ENCODE measurements at regions not wholly inside any gene's neighbourhood (a gene's known extent, or its start where the extent isn't known, plus 50 kb on each side); places are given as distances from the start of the nearest gene placed in this dataset.
"Not testable (repeated sequence)": the region's sequence is repeated elsewhere in the genome, so short reads cannot be mapped to it uniquely, and the experiment has no call there.

GRCh38 chr16:88145824-88146405 lies 194.7 kb downstream of the BANP start:
- DNase-seq (ENCODE audit: low read depth in 4 of 4, low spot score in 1 of 4): not testable (repeated sequence)

DNA sequence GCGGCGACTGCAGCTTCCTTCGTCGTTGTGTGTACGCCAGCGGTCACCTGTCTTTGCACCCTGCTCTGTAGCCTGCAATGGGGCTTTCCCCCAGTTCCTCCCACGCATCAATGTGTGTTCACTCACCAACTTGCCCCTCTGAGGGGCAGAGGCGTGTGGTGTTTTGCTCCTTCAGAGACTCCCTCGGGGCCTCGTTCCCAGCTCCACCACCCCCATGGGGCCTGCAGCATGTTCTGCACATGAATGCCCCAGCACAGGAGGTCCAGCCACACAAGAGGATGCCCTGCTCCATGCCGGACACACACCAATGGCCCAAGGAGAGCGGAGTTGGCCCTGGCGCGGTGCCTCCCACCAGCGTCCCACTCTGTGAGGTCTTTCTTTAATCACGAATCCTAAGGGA lies 196.8 kb downstream of the BANP start:
- DNase-seq (ENCODE audit: low read depth in 4 of 4, low spot score in 1 of 4): not testable (repeated sequence)

GRCh38 chr16:88148682-88149081 lies 197.4 kb downstream of the BANP start:
- not testable (repeated sequence) for DNase-seq (ENCODE audit: low read depth in 4 of 4, low spot score in 1 of 4)

GRCh38 chr16:88149158-88149603 lies 197.9 kb downstream of the BANP start:
- DNase-seq (ENCODE audit: low read depth in 4 of 4, low spot score in 1 of 4): not testable (repeated sequence)

DNA sequence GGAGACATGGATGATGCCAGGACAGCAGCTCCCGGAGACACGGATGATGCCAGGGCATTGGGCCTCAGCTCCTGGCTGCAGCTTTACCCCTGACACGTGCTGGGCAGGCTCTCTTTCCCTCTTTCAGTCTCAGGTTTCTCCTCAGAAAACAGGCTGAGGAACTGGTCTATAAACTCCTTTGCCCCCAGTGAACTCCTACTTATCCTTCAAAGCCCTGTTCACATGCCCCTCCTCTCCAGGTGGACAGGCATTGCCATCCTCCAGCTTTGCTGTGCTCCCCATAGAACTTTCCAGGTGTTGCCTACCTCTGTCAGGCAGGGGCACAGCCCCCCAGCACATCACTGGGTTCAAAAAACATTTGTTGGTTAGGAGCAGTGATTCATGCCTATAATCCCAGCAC lies 198.4 kb downstream of the BANP start:
- DNase-seq (ENCODE audit: low read depth in 4 of 4, low spot score in 1 of 4): not testable (repeated sequence)

GRCh38 chr16:88150456-88151128 lies 199.4 kb downstream of the BANP start:
- not testable (repeated sequence) for DNase-seq (ENCODE audit: low read depth in 4 of 4, low spot score in 1 of 4)

DNA sequence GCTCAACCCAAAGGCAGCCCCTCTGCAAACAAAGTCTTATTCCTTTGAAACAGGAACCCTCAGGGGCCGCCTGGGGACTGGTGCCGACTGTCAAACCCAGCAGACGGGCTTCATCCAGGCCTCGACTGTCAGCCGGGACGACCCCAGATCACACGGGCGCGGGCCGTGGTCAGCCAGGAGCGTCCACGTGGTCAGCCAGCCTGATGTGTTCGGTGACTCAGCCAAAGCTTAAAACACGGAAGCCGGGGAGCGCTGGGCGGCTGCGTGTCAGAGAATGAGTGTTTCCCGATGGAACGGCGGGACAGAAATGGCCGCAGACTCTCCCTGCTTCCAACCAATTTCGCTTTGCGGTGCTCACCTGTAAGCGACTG lies 199.9 kb downstream of the BANP start:
- DNase-seq (ENCODE audit: low read depth in 4 of 4, low spot score in 1 of 4): not testable (repeated sequence)

DNA sequence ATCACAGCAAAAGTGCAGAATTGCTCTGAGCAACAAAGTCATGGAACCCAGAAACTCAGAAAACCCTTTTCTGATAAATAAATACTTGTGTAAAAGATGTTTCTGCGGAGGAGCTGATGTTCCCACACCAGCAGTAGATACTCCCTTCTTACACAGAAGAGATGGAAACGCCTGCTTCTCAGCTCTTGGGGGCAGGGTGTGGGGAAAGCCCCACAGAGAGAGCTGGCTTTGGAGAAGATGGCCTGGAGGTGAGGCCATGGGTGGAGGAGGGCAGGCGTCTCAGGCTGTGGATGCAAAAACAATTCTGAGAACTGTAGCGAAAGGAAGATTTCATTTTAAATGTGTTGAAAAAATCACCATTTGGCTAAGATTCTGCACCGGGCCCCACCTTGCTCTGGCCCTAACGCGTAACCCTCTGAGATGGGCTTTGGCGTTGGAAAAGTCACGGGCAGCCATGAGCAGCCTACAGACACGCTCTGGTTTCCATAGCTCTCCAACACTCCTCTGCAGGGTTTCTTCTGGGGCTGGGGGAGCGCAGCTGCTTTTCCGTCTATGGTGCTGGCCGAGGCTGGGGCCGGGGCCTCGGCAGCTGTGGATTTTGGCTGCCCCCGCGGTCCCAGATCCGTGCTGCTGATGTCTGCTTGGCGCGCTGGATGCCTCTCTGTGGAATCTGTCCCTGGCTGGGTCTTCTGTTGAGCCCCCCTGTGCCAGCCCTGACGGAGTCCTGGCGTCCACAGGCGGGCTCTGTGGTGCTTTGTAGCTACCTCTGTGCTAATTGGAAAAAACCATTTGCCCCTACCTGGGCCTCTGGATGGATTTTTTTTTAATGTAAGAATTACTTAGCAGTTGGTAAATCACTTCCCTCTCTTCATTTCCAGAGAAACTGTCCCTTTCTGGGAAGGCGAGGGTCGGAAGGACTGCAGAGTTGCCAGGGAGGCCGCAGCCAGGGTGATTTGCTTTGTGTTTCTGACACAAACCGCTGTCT lies 200.9 kb downstream of the BANP start:
- not testable (repeated sequence) for DNase-seq (ENCODE audit: low read depth in 4 of 4, low spot score in 1 of 4)

GRCh38 chr16:88152879-88153278 lies 201.6 kb downstream of the BANP start:
- DNase-seq (ENCODE audit: low read depth in 4 of 4, low spot score in 1 of 4): not testable (repeated sequence)

DNA sequence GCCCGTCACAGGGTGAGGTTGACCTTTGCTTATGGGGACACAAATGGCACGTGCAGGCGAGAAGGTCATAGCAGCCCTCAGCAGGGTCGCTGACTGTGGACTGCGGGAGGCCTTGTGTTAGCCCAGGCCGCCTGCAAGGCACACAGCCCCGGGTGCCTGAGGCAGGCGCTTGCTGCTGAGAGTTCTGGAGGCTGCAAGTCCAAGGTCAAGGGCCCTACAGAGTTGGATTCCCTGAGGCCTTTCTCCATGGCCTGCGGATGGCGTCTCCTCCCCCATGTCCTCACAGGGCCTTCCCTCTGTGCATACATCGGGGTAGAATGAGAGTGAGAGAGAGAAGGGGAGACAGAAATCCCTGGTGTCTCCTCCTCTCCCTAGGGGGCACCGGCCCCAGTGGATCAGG lies 202.3 kb downstream of the BANP start:
- DNase-seq (ENCODE audit: low read depth in 4 of 4, low spot score in 1 of 4): not testable (repeated sequence)

DNA sequence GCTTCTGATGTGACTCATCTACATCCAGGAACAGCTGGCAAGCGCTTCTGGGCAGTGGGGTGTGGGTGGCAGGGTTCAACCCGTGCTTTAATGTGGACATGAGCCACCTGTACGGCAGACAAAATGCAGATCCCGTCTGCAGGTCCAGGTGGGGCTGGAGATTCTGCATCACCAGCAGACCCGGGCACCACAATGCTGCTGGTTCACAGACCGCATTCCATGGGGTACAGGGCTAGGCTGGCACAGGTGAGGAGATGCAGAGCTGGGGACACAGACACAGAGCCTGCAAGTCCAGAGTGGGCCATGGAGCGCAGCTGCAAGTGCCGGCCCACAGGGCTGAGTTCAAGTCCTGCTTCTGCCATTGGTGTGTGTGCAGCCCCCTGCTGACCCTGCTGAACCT lies 203.7 kb downstream of the BANP start:
- DNase-seq (ENCODE audit: low read depth in 4 of 4, low spot score in 1 of 4): not testable (repeated sequence)

GRCh38 chr16:88155681-88156080 lies 204.4 kb downstream of the BANP start:
- DNase-seq (ENCODE audit: low read depth in 4 of 4, low spot score in 1 of 4): not testable (repeated sequence)

- not testable (repeated sequence) for DNase-seq (ENCODE audit: low read depth in 4 of 4, low spot score in 1 of 4)
Observed at GRCh38 chr16:88156640-88157283, 205.5 kb downstream of the BANP start.

- not testable (repeated sequence) for DNase-seq (ENCODE audit: low read depth in 4 of 4, low spot score in 1 of 4)
Observed at GRCh38 chr16:88157686-88158085, 206.5 kb downstream of the BANP start.

GRCh38 chr16:88158256-88159045 lies 207.2 kb downstream of the BANP start:
- DNase-seq (ENCODE audit: low read depth in 4 of 4, low spot score in 1 of 4): not testable (repeated sequence)

DNA sequence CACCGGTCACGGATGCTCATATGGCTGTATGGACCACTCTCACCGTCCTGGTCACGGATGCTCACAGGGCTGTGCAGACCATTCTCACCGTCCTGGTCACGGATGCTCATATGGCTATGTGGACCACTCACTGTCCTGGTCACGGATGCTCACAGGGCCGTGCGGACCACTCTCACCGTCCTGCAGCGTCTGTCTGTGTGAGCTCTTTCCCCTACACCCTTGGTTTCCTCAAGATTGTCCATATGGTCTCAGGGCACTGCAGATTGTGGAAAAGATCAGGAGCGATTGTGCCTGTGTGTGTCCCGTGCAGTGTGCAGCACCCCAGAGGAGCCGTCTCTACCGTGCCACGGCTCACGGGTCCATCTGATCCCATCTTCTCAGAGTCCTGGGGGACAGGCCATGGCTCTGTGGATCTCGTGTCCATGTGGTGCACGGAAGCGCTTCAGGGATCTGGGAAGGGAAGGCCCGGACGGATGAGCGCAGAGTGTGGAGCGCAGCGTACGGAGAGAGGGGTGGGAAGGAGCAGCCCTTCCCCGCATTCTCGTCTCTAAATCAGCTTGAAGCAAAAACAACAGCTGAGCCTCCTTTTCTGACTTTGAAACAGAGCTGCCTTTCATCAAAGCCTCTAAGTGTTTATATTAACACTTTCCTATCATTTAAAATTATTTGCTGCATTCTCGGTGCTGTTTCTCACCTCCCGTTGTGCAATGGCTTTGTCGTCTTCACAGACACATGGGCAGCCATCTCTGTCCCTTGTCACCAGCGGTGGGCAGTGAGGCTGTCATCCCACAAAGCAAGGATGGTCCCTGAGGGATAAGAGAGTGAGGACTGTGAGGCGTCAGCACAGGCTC lies 208.0 kb downstream of the BANP start:
- DNase-seq (ENCODE audit: low read depth in 4 of 4, low spot score in 1 of 4): not testable (repeated sequence)

DNA sequence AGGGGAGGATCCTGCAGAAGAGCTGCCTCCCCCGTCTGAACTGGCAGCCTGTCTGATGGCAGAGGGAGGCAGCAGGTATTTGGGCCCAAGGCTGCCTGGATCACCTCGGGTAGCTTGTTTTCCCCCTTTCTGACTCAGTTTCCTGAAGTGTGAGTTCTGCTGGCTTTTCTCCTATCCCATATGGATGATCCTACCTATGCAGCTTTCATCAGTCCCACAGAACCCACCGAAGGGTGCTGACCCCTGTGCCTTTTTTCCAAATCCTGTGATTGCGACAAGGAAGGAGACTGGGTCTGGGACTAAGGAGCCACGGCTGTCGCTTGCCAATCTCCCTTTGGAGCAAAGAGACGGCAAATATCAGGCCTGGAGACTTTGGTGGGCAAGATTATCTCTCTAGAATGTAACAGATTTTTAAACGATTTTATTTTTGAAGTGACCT lies 208.7 kb downstream of the BANP start:
- not testable (repeated sequence) for DNase-seq (ENCODE audit: low read depth in 4 of 4, low spot score in 1 of 4)

DNA sequence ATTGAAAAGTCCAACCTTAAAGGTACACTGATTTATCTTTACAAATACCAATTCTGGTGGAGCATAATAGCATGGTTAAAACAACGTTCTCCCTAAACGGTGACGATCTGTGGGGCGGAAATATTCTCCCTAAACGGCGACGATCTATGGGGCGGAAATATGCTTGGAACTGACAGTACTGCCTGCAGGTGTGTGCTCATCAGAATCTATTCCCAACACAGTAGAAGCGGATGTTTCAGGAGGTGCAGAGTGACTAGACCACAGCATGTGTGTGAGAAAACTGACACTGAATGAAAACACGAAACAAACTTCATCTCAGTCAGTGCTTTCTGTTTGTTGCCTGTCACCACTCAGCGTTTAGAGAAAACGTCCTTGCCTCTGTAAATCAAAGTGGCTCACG lies 210.0 kb downstream of the BANP start:
- DNase-seq (ENCODE audit: low read depth in 4 of 4, low spot score in 1 of 4): not testable (repeated sequence)

DNA sequence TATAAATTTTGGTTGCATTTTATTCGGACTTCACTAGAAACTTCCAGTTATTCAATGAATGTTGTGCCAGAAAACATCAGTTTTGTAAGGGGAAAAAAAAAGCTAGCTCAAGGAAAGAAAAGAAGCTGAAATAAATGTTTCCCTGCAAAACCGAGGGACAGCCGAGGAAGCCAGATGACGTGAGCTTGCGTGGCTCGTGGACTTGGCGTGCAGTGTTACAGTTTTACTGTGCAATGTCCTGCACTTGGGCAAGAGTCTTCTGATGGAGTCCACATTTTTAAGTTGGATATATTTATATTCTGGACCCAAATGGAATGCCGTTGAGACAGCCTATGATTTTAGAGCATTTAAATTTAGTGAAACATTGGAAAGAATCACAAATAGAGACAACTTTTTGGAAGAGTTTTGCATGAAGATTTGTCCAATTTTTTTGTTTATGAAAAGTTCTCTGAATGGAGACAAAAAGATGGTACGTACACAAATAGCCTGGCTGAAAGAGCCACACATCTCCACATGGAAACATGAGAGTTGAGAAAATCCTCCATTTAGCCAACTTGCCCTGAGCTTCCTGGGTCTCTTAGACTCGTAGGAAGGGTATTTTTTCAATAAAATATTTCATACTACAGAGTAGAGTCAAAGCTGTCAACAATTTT lies 210.5 kb downstream of the BANP start:
- not testable (repeated sequence) for DNase-seq (ENCODE audit: low read depth in 4 of 4, low spot score in 1 of 4)
